ENCODE measurements at regions not wholly inside any gene's neighbourhood (a gene's known extent, or its start where the extent isn't known, plus 50 kb on each side); places are given as distances from the start of the nearest gene placed in this dataset.

DNA sequence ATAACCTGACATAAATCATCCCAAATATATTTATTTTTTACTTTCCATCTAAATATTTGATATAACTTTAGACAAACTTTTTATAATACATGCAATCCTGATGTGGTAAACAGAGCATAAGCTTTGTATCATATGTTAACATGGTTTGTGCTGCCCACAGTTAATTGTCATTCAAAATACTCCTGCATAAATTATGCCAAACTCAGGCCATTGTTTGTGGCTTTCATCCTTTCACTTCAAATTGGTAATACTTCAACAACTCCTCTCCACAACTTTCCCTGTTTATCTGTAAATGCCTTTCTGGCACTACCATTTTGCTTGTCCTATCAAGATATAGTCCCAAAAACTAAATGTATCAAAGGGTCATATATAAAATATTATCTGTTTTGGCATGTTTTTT is 586.7 kb downstream of the HINT1 start:
- no peaks in the 10 kb centered on the region for H3K36me3 ChIP-seq (ENCODE audit: control insufficient read depth in 2 of 2, insufficient read depth in 2 of 2, low read length in 1 of 2)
- no peak overlapping the region for H3K4me3 ChIP-seq (ENCODE audit: low read length in 2 of 2)
- H3K4me1 ChIP-seq (ENCODE audit: control insufficient read depth in 2 of 2, insufficient read depth in 2 of 2, low read length in 2 of 2) = no peaks in the 10 kb centered on the region
- DNase-seq (ENCODE audit: low read depth in 6 of 9, low spot score in 9 of 9) = no peak
- H3K27ac ChIP-seq (ENCODE audit: low read depth in 1 of 2, low read length in 1 of 2) = no peak overlapping the region
- no peaks in the 10 kb centered on the region for H3K9me3 ChIP-seq (ENCODE audit: control insufficient read depth in 2 of 2, insufficient read depth in 1 of 2, low read length in 1 of 2)
- H3K27me3 ChIP-seq (ENCODE audit: control insufficient read depth in 2 of 2, insufficient read depth in 1 of 2, low read length in 1 of 2) = no peaks in the 10 kb centered on the region

DNA sequence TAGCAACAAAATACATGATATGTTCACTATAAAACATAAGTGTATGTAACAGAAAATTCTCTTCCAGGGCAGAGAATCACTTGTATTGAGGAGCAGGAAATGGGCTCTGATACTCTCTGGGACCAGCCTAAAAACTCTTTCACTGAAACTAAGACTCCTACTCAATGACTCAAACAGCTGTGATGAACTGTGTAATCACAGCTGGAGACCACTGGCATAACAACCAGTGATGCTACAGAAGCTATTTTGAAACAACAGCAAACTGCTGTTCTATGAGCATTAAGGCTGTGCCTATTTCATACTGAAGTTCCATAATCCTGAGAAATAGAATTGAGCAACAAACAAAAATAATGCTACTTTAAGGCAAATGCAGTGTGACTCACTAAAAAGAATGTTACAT is 594.0 kb downstream of the HINT1 start:
- Histone ChIP-seq H3K36me3 (ENCODE audit: control insufficient read depth in 2 of 2, insufficient read depth in 2 of 2, low read length in 1 of 2) (no peaks in the 10 kb centered on the region), H3K4me3 (ENCODE audit: low read length in 2 of 2) (no peak overlapping the region), H3K27me3 (ENCODE audit: control insufficient read depth in 2 of 2, insufficient read depth in 1 of 2, low read length in 1 of 2) (no peaks in the 10 kb centered on the region), H3K4me1 (ENCODE audit: control insufficient read depth in 2 of 2, insufficient read depth in 2 of 2, low read length in 2 of 2) (no peaks in the 10 kb centered on the region), H3K27ac (ENCODE audit: low read depth in 1 of 2, low read length in 1 of 2) (no peak overlapping the region), H3K9me3 (ENCODE audit: control insufficient read depth in 2 of 2, insufficient read depth in 1 of 2, low read length in 1 of 2) (no peaks in the 10 kb centered on the region)
- no peak for DNase-seq (ENCODE audit: low read depth in 6 of 9, low spot score in 9 of 9)

DNA sequence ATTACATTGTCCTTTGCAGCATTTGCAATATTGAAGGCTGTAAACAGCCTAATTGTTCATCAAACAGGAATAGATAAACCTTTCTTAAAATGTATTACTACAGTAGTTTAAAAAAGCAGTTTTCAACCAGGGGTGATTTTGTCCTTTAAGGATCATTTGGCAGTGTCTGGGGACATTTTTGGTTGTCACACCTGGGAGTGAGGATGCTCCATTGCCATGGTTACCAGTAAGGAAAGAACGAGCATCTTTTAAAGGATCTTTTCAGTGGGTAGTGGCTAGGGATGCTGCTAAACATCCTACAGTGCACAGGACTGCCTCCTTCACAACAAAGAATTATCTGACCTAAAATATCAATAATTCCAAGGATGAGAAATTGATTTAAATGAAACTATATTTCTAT is 596.3 kb downstream of the HINT1 start:
- no peaks in the 10 kb centered on the region for H3K36me3 ChIP-seq (ENCODE audit: control insufficient read depth in 2 of 2, insufficient read depth in 2 of 2, low read length in 1 of 2)
- peaks cover 0 to 3% of the 10 kb centered on the region in 2 donors for H3K9me3 ChIP-seq (ENCODE audit: control insufficient read depth in 2 of 2, insufficient read depth in 1 of 2, low read length in 1 of 2)
- no peak for DNase-seq (ENCODE audit: low read depth in 6 of 9, low spot score in 9 of 9)
- 85% methylated on average over 1 of the region's 1 CpG for WGBS
- no peaks in the 10 kb centered on the region for H3K4me1 ChIP-seq (ENCODE audit: control insufficient read depth in 2 of 2, insufficient read depth in 2 of 2, low read length in 2 of 2)
- no peak overlapping the region for H3K27ac ChIP-seq (ENCODE audit: low read depth in 1 of 2, low read length in 1 of 2)
- H3K27me3 ChIP-seq (ENCODE audit: control insufficient read depth in 2 of 2, insufficient read depth in 1 of 2, low read length in 1 of 2) = no peaks in the 10 kb centered on the region
- H3K4me3 ChIP-seq (ENCODE audit: low read length in 2 of 2) = no peak overlapping the region

DNA sequence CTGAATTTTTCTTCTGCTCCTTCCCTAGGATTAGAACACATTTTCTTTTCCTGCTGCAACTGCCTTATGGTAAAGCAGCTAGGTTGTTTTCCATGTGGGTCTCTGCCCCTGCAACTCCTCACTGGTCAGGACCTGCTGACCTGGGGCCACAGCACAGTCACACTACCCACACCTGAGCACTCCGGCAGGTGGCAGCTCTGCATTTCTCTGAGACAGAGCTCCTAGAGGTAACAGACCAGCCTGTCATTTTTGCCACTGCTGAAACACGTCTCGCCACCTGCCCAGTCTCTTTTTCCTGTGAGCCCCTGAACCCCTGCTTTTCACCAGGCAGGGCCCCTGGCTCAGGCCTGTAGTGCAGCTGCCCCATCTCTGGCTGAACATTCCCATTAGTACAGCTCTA is 609.6 kb downstream of the HINT1 start:
- Histone ChIP-seq H3K4me3 (ENCODE audit: low read length in 2 of 2) (no peak overlapping the region), H3K27me3 (ENCODE audit: control insufficient read depth in 2 of 2, insufficient read depth in 1 of 2, low read length in 1 of 2) (no peaks in the 10 kb centered on the region), H3K36me3 (ENCODE audit: control insufficient read depth in 2 of 2, insufficient read depth in 2 of 2, low read length in 1 of 2) (no peaks in the 10 kb centered on the region), H3K4me1 (ENCODE audit: control insufficient read depth in 2 of 2, insufficient read depth in 2 of 2, low read length in 2 of 2) (no peaks in the 10 kb centered on the region), H3K27ac (ENCODE audit: low read depth in 1 of 2, low read length in 1 of 2) (no peak overlapping the region), H3K9me3 (ENCODE audit: control insufficient read depth in 2 of 2, insufficient read depth in 1 of 2, low read length in 1 of 2) (peaks cover 0 to 7% of the 10 kb centered on the region in 2 donors)
- WGBS = 94% methylated on average over 3 of the region's 3 CpGs
- DNase-seq (ENCODE audit: low read depth in 6 of 9, low spot score in 9 of 9) = no peak

DNA sequence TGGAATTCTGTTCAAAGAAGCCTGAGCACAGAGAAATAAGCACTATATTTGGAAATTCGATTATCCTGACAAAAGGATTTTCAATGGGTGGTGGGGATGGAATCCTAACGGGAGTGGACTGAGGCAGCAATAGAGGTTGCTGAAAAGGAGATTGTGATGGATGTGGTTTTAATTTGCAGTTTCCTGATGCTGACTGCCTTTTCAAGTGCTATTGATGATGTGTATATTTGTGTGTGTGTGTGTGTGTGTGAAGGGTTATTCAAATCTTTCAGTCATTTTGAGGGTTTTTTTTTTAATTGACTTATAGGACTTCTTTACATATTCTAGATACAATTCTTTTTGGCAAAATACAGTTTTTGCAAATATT is 614.5 kb downstream of the HINT1 start:
- H3K27ac ChIP-seq (ENCODE audit: low read depth in 1 of 2, low read length in 1 of 2) = no peak overlapping the region
- no peak for DNase-seq (ENCODE audit: low read depth in 6 of 9, low spot score in 9 of 9)
- H3K4me3 ChIP-seq (ENCODE audit: low read length in 2 of 2) = no peak overlapping the region
- no peaks in the 10 kb centered on the region for H3K36me3 ChIP-seq (ENCODE audit: control insufficient read depth in 2 of 2, insufficient read depth in 2 of 2, low read length in 1 of 2)
- no peaks in the 10 kb centered on the region for H3K27me3 ChIP-seq (ENCODE audit: control insufficient read depth in 2 of 2, insufficient read depth in 1 of 2, low read length in 1 of 2)
- peaks cover 0 to 3% of the 10 kb centered on the region in 2 donors for H3K9me3 ChIP-seq (ENCODE audit: control insufficient read depth in 2 of 2, insufficient read depth in 1 of 2, low read length in 1 of 2)
- WGBS = 79% methylated on average over 2 of the region's 2 CpGs
- no peaks in the 10 kb centered on the region for H3K4me1 ChIP-seq (ENCODE audit: control insufficient read depth in 2 of 2, insufficient read depth in 2 of 2, low read length in 2 of 2)

DNA sequence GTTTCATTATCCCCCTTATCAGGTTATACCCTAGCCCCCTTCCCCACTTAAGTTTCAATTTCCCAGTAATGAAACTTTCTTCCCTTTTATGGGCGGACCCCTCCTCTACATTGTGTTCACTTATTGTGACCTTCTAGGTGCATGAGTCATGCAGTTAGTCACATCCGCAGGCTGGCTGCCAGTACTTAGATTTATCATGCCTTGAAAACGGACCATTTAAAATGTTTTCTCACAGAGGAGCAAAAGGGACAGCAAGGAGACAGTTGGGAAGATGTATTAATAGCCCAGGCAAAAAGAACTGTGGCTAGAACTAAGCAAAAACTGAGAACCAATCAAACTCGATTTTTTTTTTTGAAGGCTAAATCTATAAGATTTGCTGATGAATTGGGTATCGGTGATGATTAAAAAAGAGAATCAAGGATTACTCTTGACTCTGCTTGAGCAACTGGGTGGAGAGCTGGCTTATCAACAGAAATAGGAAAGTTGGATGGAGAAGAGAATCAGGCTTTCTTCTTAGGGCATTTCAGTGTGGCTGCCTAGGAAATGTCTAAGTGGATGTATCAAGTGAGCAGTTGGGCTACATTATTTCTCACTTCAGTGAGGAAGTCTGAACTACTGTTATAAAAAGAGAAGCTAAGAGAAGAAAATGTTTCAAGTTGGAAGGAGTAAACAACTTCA is 615.0 kb downstream of the HINT1 start:
- H3K4me3 ChIP-seq (ENCODE audit: low read length in 2 of 2) = no peak overlapping the region
- H3K36me3 ChIP-seq (ENCODE audit: control insufficient read depth in 2 of 2, insufficient read depth in 2 of 2, low read length in 1 of 2) = no peaks in the 10 kb centered on the region
- WGBS = 94% methylated on average over 5 of the region's 5 CpGs
- H3K27ac ChIP-seq (ENCODE audit: low read depth in 1 of 2, low read length in 1 of 2) = no peak overlapping the region
- no peak for DNase-seq (ENCODE audit: low read depth in 6 of 9, low spot score in 9 of 9)
- no peaks in the 10 kb centered on the region for H3K27me3 ChIP-seq (ENCODE audit: control insufficient read depth in 2 of 2, insufficient read depth in 1 of 2, low read length in 1 of 2)
- no peaks in the 10 kb centered on the region for H3K9me3 ChIP-seq (ENCODE audit: control insufficient read depth in 2 of 2, insufficient read depth in 1 of 2, low read length in 1 of 2)
- H3K4me1 ChIP-seq (ENCODE audit: control insufficient read depth in 2 of 2, insufficient read depth in 2 of 2, low read length in 2 of 2) = no peaks in the 10 kb centered on the region

DNA sequence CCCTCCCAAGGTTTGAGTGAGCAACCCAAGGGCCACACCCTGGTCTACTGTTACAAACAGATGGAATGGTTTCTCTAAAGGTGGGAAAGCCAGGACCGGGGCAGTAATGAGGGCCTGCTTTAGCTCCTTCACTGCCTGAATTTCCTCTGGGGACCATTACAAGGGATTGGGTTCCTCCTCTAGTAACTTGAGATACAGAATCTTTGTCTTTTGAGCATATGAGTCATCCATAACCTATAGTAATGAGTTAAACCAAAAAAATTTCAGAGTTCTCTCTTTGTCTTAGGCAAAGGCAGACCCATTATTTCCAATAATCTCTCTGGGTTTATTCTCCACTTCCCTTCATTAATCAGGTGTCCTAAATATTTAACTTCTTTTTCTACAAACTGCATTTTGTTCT is 618.8 kb downstream of the HINT1 start:
- Histone ChIP-seq H3K36me3 (ENCODE audit: control insufficient read depth in 2 of 2, insufficient read depth in 2 of 2, low read length in 1 of 2) (no peaks in the 10 kb centered on the region), H3K4me1 (ENCODE audit: control insufficient read depth in 2 of 2, insufficient read depth in 2 of 2, low read length in 2 of 2) (no peaks in the 10 kb centered on the region), H3K27me3 (ENCODE audit: control insufficient read depth in 2 of 2, insufficient read depth in 1 of 2, low read length in 1 of 2) (no peaks in the 10 kb centered on the region), H3K27ac (ENCODE audit: low read depth in 1 of 2, low read length in 1 of 2) (no peak overlapping the region), H3K4me3 (ENCODE audit: low read length in 2 of 2) (no peak overlapping the region), H3K9me3 (ENCODE audit: control insufficient read depth in 2 of 2, insufficient read depth in 1 of 2, low read length in 1 of 2) (no peaks in the 10 kb centered on the region)
- no peak for DNase-seq (ENCODE audit: low read depth in 6 of 9, low spot score in 9 of 9)
- WGBS = 57% methylated on average over 1 of the region's 1 CpG

DNA sequence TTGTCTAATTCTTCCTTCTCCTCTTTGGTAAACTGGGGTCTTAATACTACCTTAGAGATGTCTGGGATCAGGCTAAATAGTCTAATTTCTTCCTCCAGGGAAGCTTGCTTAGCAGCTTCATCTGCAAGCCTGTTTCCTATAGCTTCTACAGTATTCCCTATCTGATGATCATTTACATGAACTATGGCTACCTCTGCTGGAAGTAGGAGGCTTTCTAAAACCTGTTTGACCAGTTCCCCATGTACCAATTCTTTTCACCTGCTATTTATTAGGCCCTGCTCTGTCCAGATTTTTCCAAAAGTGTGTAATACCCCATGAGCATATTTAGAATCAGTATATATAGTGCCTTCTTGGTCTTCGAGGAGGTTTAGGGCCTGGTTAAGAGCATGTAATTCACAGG is 619.8 kb downstream of the HINT1 start:
- 89% methylated on average over 1 of the region's 1 CpG for WGBS
- Histone ChIP-seq H3K27ac (ENCODE audit: low read depth in 1 of 2, low read length in 1 of 2) (no peak overlapping the region), H3K9me3 (ENCODE audit: control insufficient read depth in 2 of 2, insufficient read depth in 1 of 2, low read length in 1 of 2) (no peaks in the 10 kb centered on the region), H3K4me3 (ENCODE audit: low read length in 2 of 2) (no peak overlapping the region), H3K27me3 (ENCODE audit: control insufficient read depth in 2 of 2, insufficient read depth in 1 of 2, low read length in 1 of 2) (no peaks in the 10 kb centered on the region), H3K4me1 (ENCODE audit: control insufficient read depth in 2 of 2, insufficient read depth in 2 of 2, low read length in 2 of 2) (no peaks in the 10 kb centered on the region), H3K36me3 (ENCODE audit: control insufficient read depth in 2 of 2, insufficient read depth in 2 of 2, low read length in 1 of 2) (no peaks in the 10 kb centered on the region)
- DNase-seq (ENCODE audit: low read depth in 6 of 9, low spot score in 9 of 9) = no peak

DNA sequence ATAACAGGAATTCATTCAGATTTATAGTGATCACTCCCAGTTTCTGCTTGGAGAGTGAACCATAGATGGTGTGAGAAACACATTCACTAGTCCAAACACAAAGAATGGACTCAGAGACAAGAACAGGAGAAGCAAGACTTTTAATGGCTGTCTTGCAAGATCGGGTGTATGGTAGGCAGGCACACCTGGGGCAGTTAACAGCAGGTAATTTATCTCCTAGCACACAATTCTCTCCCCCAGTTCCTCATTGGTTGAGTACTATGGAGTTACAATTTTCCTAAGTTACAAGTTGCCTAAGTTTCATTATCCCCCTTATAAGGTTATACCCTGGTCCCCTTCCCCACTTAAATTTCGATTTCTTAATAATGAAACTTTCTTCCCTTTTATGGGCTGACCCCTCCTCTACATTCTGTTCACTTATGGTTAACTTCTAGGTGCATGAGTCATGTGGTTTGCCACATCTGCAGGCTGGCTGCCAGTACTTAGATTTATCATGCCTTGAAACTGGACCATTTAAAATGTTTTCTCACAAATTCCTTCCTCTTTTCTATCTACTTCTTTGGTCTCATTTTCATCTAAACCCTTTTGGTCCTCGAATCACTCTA is 623.3 kb downstream of the HINT1 start:
- Histone ChIP-seq H3K4me1 (ENCODE audit: control insufficient read depth in 2 of 2, insufficient read depth in 2 of 2, low read length in 2 of 2) (no peaks in the 10 kb centered on the region), H3K36me3 (ENCODE audit: control insufficient read depth in 2 of 2, insufficient read depth in 2 of 2, low read length in 1 of 2) (no peaks in the 10 kb centered on the region), H3K27me3 (ENCODE audit: control insufficient read depth in 2 of 2, insufficient read depth in 1 of 2, low read length in 1 of 2) (no peaks in the 10 kb centered on the region), H3K27ac (ENCODE audit: low read depth in 1 of 2, low read length in 1 of 2) (no peak overlapping the region), H3K4me3 (ENCODE audit: low read length in 2 of 2) (no peak overlapping the region), H3K9me3 (ENCODE audit: control insufficient read depth in 2 of 2, insufficient read depth in 1 of 2, low read length in 1 of 2) (no peaks in the 10 kb centered on the region)
- DNase-seq (ENCODE audit: low read depth in 6 of 9, low spot score in 9 of 9) = no peak
- WGBS = 40% methylated on average over 3 of the region's 3 CpGs
